Mononuclear cell (primary cell): ENCODE measurements at regions not wholly inside any gene's neighbourhood (a gene's known extent, or its start where the extent isn't known, plus 50 kb on each side); places are given as distances from the start of the nearest gene placed in this dataset.

Experiments
- H3K27me3 ChIP-seq: 2 replicates; pipeline ENCODE4 v1.6.0; 2011; ENCODE audit warnings: low read length, control low read depth; ENCODE audit not compliant: insufficient read depth
- H3K4me1 ChIP-seq: 2 replicates; pipeline ENCODE4 v1.5.1; 2011; ENCODE audit warnings: mild to moderate bottlenecking, low read length, control low read depth; ENCODE audit not compliant: insufficient read depth
- H3K4me3 ChIP-seq: 2 replicates; pipeline ENCODE4 v1.5.1; 2011; ENCODE audit warnings: mild to moderate bottlenecking, low read length, moderate library complexity
- H3K9me3 ChIP-seq: 2 replicates; pipeline ENCODE4 v1.5.1; 2011; ENCODE audit warnings: low read depth, mild to moderate bottlenecking, control low read depth, low read length

DNA sequence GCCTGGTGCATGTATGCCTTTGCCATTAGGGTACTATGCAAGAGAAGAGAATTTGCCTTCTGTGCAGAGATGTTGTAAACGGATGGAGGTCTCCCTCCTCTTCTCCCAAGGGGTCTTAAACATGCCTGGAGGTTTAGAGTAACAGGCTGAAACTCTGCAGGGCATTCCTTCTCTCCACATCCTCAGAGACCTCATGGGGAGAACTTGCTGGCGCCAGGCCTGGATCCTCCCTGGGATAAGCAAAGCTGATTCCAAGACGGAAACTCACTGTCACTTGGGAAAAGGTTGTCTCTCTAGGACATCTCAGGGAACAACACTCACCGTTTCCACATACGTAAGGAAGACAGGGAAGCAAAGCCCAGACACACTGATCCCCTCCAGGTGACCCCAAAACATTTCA lies 76.9 kb upstream of the GPM6B start:
- Histone ChIP-seq H3K4me3 (no peak overlapping the region), H3K4me1 (no peaks in the 10 kb centered on the region), H3K27me3 (no peaks in the 10 kb centered on the region), H3K9me3 (no peaks in the 10 kb centered on the region)

DNA sequence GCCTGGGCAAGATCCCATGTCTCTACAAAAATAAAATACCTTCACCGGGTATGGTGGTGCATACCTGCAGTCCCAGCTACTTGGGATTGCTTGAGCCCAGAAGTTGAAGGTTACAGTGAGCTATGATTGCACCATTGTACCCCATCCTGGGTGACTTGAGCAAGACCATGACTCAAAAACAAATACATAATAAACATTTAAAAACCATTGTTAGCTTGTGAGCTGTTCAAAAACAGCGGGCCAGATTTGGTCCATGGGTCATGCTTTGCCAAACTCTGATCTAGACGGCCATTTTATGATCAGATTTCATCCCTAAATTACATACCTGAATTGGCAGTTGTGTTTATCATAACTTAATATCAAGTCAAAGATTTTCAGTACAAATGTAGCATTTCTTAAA lies 76.0 kb upstream of the GPM6B start:
- Histone ChIP-seq H3K4me1 (no peaks in the 10 kb centered on the region), H3K4me3 (no peak overlapping the region), H3K9me3 (no peaks in the 10 kb centered on the region), H3K27me3 (no peaks in the 10 kb centered on the region)

DNA sequence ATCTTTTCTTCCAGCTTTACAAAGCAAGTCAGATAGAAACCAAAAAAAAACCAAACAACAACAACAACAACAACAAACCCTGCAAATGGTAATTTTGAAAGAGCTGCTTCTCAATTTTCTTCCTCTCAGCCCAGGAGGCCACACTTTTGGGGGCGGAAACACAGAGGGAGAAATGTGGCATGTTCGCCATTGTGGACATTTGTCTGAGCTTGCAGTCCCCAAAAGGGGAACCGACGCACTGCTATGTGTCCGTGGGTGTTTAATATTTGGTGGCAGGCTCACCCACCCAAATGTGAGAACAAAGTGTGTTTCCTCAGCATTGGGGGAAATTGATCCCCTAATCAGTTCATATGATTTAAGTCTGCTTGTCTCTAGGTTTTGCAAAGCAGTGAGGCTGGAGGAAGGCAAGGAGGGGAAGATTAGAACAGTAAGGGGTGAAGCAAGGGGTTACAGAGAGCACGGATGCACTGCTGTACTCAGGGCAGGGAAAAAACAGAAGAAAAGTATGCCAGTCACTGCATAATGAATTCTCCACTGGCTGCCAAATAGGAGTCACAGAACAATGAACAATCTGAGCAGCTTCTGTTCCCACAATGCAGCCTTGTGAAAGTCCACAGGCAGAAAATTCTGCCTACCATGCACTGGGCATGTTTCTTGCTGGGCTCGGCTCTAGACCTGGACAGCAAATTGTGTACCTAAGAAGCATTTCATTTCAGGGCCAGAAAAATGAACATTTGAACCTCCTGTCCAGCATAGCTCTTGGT lies 74.7 kb upstream of the GPM6B start:
- H3K9me3 ChIP-seq, result no peaks in the 10 kb centered on the region
- no peak overlapping the region for H3K4me3 ChIP-seq
- no peaks in the 10 kb centered on the region for H3K27me3 ChIP-seq
- no peaks in the 10 kb centered on the region for H3K4me1 ChIP-seq

DNA sequence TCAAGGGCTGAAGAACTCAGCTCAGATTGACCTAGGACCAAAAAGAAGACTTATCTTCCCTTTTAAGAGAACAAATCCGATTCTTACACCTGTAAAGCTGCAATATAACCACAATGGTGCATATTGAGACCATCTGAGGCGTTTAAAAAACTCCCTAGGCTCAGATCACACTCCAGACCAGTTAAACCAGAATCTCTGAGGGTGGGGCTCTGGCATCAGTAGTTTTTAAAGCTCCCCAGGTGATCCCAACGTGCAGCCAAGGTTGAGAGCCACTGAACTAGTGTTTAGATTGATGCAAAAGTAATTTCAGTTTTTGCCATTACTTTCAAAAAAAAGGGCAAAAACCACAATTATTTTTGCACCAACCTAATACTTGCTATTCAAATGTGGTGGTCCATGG lies 73.9 kb upstream of the GPM6B start:
- no peaks in the 10 kb centered on the region for H3K27me3 ChIP-seq
- H3K4me3 ChIP-seq, result no peak overlapping the region
- H3K4me1 ChIP-seq, result no peaks in the 10 kb centered on the region
- no peaks in the 10 kb centered on the region for H3K9me3 ChIP-seq

DNA sequence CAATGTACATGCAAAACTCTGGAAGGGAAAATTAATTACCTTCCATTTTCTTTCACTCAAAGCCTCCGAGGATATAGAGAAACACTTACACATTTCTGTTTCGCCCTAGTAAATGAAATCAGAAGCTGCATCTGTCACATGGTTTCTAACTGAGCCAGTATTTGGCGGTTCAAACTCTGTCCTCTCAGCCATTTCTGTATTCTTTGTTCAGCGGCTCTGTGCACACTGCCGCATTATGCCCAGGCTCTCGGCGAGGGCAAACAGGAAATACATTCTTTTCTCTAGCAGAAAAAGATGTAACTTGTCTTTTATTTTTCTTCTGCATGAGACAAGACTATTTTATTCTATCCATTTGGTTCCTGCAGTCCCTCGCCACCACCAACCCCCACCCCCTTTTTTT lies 71.4 kb upstream of the GPM6B start:
- no peaks in the 10 kb centered on the region for H3K9me3 ChIP-seq

DNA sequence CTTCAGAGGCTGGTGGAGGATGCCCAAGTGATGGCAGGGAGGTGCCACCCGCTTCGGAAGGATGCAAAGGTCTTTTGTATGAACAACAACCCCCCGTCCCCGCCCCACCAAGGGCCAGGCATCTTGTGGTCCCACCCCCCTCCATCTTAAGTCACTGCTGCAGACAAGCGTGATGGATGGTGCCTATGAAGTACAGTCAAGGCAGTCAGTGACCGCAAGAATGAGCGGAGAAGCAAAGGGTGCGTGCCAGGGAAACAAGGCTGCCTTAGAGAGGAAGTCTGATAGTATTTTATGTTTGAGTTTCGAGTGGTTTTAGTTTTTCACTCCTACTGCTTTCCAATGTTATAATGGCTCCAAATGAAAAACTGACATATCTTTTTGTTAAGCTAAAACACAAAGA lies 68.7 kb upstream of the GPM6B start:
- Histone ChIP-seq H3K27me3 (no peaks in the 10 kb centered on the region), H3K4me3 (no peak overlapping the region)

More for the DNA sequence above, 71.4 kb upstream of the GPM6B start:
- H3K4me1 ChIP-seq, result no peaks in the 10 kb centered on the region
- H3K27me3 ChIP-seq, result no peaks in the 10 kb centered on the region
- no peak overlapping the region for H3K4me3 ChIP-seq

DNA sequence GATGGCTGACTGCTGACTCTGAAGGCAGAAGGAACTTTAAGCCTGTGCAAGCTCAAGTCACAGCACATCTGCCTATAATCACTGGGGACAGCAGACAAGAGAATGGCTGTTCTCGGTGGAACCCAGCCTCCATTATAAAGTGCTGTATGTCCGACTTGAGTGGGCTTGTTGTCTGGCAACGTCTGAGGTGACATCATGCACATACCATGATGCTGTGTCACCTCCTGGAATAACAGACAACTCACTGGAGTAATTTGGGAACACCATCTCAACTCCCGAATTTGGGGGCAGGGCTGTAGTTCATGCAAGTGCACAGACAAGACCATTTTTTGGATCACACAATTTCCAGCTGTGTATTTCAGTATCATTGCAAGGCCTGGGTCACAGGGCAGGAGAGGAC lies 59.8 kb upstream of the GPM6B start:
- no peaks in the 10 kb centered on the region for H3K9me3 ChIP-seq
- no peaks in the 10 kb centered on the region for H3K27me3 ChIP-seq
- H3K4me3 ChIP-seq, result no peak overlapping the region
- no peaks in the 10 kb centered on the region for H3K4me1 ChIP-seq

More for the DNA sequence above, 68.7 kb upstream of the GPM6B start:
- no peaks in the 10 kb centered on the region for H3K9me3 ChIP-seq
- H3K4me1 ChIP-seq, result no peaks in the 10 kb centered on the region

DNA sequence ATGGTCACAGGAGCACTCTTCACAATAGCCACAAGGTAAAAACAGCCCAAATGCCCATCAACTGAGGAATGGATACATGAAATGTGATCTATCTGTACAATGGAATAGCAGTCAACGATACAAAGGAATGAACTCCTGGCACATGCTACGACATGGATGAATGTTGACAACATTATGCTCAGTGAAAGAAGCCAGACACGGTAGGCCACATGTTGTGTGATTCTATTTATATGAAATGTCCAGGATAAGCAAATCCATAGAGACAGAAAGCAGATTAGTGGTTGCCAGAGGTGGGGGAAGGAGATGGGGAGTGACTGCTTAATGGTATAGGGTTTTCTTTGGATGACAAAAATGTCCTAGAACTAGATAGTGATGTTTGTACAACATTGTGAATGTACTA lies 58.7 kb upstream of the GPM6B start:
- no peaks in the 10 kb centered on the region for H3K9me3 ChIP-seq
- H3K4me3 ChIP-seq, result no peak overlapping the region
- no peaks in the 10 kb centered on the region for H3K4me1 ChIP-seq
- H3K27me3 ChIP-seq, result no peaks in the 10 kb centered on the region

DNA sequence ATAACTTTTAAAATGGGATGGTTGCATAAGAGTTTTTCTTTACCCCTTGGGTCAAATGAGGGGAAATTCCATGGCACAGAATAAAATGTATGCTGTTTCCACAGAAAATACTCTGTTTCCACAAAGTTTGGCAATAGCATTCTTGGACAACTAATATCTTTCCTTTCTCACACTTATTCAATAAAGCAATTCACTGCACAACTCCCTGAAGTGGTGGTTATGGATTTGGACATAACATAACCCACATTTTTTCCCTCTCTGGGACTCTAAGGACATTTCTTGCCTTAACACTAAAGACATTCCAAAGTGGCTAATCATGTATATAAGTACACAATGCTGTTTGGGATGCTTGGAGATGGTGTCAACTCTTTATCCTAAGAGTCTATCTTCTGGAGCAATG lies 51.7 kb upstream of the GPM6B start:
- no peaks in the 10 kb centered on the region for H3K27me3 ChIP-seq
- no peaks in the 10 kb centered on the region for H3K9me3 ChIP-seq
- H3K4me1 ChIP-seq, result no peaks in the 10 kb centered on the region
- no peak overlapping the region for H3K4me3 ChIP-seq
